H1 (cell line): ENCODE measurements at regions not wholly inside any gene's neighbourhood (a gene's known extent, or its start where the extent isn't known, plus 50 kb on each side); places are given as distances from the start of the nearest gene placed in this dataset.

Experiments
- CTCF ChIA-PET: fragments of 300-600 bp; sonication (Branson Sonifier 250); formaldehyde crosslinking; loops from one replicate; lab custom pipeline; 2021; ENCODE audit not compliant: partially characterized antibody; lab: Charles Lee
- POLR2A ChIA-PET: fragments of 300-600 bp; sonication (Branson Sonifier 250); formaldehyde crosslinking; loops from one replicate; lab custom pipeline; 2021; ENCODE audit warnings: inconsistent platforms; ENCODE audit not compliant: partially characterized antibody; lab: Charles Lee
- DNase-seq, 2 experiments: peaks; one replicate each; pipeline versions ENCODE4 v3.0.0 to v3.0.0-alpha.2; 2010 to 2022; ENCODE audit warnings: low spot score in 2 of 2, low read depth in 1 of 2, mixed read lengths in 1 of 2
- FAIRE-seq: peaks from 2 replicates; lab custom pipeline; 2011; peaks lifted over from hg19 to GRCh38; lab: Jason Lieb, UNC
- H2AFZ ChIP-seq: 2 replicates; pipeline ENCODE4 v1.8.1; 2012; ENCODE audit warnings: low read length, inconsistent platforms
- H2AK5ac ChIP-seq: 2 replicates; pipeline ENCODE4 v1.6.1; 2013; ENCODE audit warnings: low read depth, low read length
- H2BK120ac ChIP-seq: replicated peaks from 2 replicates; pipeline ENCODE3; 2013; ENCODE audit warnings: low read depth, low read length, inconsistent platforms
- H2BK12ac ChIP-seq: 2 replicates; pipeline ENCODE4 v1.6.1; 2013; ENCODE audit warnings: low read depth, low read length
- H2BK15ac ChIP-seq: 2 replicates; pipeline ENCODE4 v1.6.1; 2013; ENCODE audit warnings: low read length
- H2BK20ac ChIP-seq: 2 replicates; pipeline ENCODE4 v1.6.1; 2013; ENCODE audit warnings: low read length
- H2BK5ac ChIP-seq: 2 replicates; pipeline ENCODE4 v1.6.1; 2013; ENCODE audit warnings: low read depth, low read length
- H3K14ac ChIP-seq: 2 replicates; pipeline ENCODE4 v1.6.1; 2013; ENCODE audit warnings: inconsistent platforms; ENCODE audit not compliant: insufficient read length
- H3K18ac ChIP-seq: 2 replicates; pipeline ENCODE4 v1.6.1; 2013; ENCODE audit warnings: low read length; ENCODE audit errors: extremely low read depth
- H3K23ac ChIP-seq: 2 replicates; pipeline ENCODE4 v1.6.1; 2013; ENCODE audit warnings: inconsistent platforms; ENCODE audit not compliant: insufficient read length
- H3K23me2 ChIP-seq: 2 replicates; pipeline ENCODE4 v1.6.1; 2013; ENCODE audit warnings: low read depth, low read length
- H3K27ac ChIP-seq: 2 replicates; pipeline ENCODE4 v1.6.1; 2011; ENCODE audit warnings: low read depth, low read length, inconsistent platforms
- H3K27me3 ChIP-seq, 4 experiments: replicated peaks in 1 of 4; 1 replicate in 1 of 4; 2 replicates in 3 of 4; pipeline versions ENCODE4 v1.6.1 to v1.8.1; 2011 to 2013; ENCODE audit warnings: low read length in 3 of 4, mild to moderate bottlenecking in 3 of 4, inconsistent platforms in 2 of 4, mixed read lengths in 2 of 4, moderate library complexity in 1 of 4; ENCODE audit not compliant: control insufficient read depth in 3 of 4, insufficient read depth in 3 of 4; ENCODE audit errors: extremely low read depth in 1 of 4
- H3K36me3 ChIP-seq, 4 experiments: 2 replicates each; pipeline versions ENCODE4 v1.6.1 to v1.8.1; 2011 to 2013; ENCODE audit warnings: mild to moderate bottlenecking in 4 of 4, low read length in 3 of 4, moderate library complexity in 2 of 4, control low read depth in 1 of 4, inconsistent platforms in 1 of 4; ENCODE audit not compliant: insufficient read depth in 4 of 4, control insufficient read depth in 2 of 4
- H3K4ac ChIP-seq: replicated peaks from 2 replicates; pipeline ENCODE3; 2013; ENCODE audit warnings: low read length, low read depth, mixed read lengths, inconsistent platforms; ENCODE audit not compliant: insufficient read length
- H3K4me1 ChIP-seq, 4 experiments: replicated peaks in 1 of 4; 1 replicate in 1 of 4; 2 replicates in 3 of 4; pipeline versions ENCODE4 v1.6.1 to v1.8.1; 2011 to 2013; ENCODE audit warnings: low read length in 3 of 4, inconsistent platforms in 2 of 4, mixed read lengths in 1 of 4; ENCODE audit not compliant: insufficient read depth in 4 of 4, control insufficient read depth in 3 of 4
- H3K4me2 ChIP-seq, 2 experiments: 2 replicates each; pipeline versions ENCODE4 v1.6.1 to v1.8.1; 2011 to 2013; ENCODE audit warnings: low read depth in 2 of 2, low read length in 2 of 2, control low read depth in 1 of 2, inconsistent platforms in 1 of 2, mild to moderate bottlenecking in 1 of 2; ENCODE audit not compliant: insufficient read depth in 1 of 2
- H3K4me3 ChIP-seq, 4 experiments: fragments of 200-600, 300-600 bp in 1 of 4; sonication (generic), shearing (Covaris generic), sonication (Bioruptor Twin) in 1 of 4; 2 replicates each; pipeline versions ENCODE4 v1.5.1 to v1.8.1; 2011 to 2016; ENCODE audit warnings: low read length in 4 of 4, low read depth in 3 of 4, control low read depth in 2 of 4, inconsistent platforms in 2 of 4, mild to moderate bottlenecking in 2 of 4, mixed read lengths in 1 of 4, moderate library complexity in 1 of 4; ENCODE audit not compliant: insufficient read depth in 2 of 4; ENCODE audit errors: extremely low read depth in 1 of 4
- H3K56ac ChIP-seq: replicated peaks from 2 replicates; pipeline ENCODE3; 2013; ENCODE audit warnings: low read depth, mild to moderate bottlenecking, mixed read lengths, low read length, inconsistent platforms; ENCODE audit not compliant: insufficient read length
- H3K79me1 ChIP-seq: 2 replicates; pipeline ENCODE4 v1.6.1; 2013; ENCODE audit warnings: low read depth, low read length, control low read depth
- H3K79me2 ChIP-seq, 2 experiments: 2 replicates each; pipeline versions ENCODE4 v1.6.1 to v1.8.1; 2012 to 2013; ENCODE audit warnings: low read length in 2 of 2, mild to moderate bottlenecking in 2 of 2, inconsistent platforms in 1 of 2; ENCODE audit not compliant: insufficient read depth in 2 of 2, control insufficient read depth in 1 of 2
- H3K9ac ChIP-seq, 4 experiments: replicated peaks in 1 of 4; 1 replicate in 1 of 4; 2 replicates in 3 of 4; pipeline versions ENCODE4 v1.6.1 to v1.8.1; 2011 to 2013; ENCODE audit warnings: low read depth in 3 of 4, low read length in 3 of 4, control low read depth in 2 of 4, mild to moderate bottlenecking in 2 of 4, moderate library complexity in 2 of 4, inconsistent platforms in 1 of 4; ENCODE audit errors: extremely low read depth in 1 of 4
- H3K9me3 ChIP-seq, 2 experiments: 2 replicates each; pipeline versions ENCODE4 v1.6.1 to v1.8.1; 2012 to 2013; ENCODE audit warnings: mild to moderate bottlenecking in 2 of 2, moderate library complexity in 2 of 2, control low read depth in 1 of 2, inconsistent platforms in 1 of 2, low read depth in 1 of 2, low read length in 1 of 2, mixed read lengths in 1 of 2; ENCODE audit not compliant: insufficient read depth in 2 of 2
- H4K20me1 ChIP-seq, 2 experiments: replicated peaks in 1 of 2; 2 replicates each; pipeline versions ENCODE3 to v1.8.1; 2011 to 2013; ENCODE audit warnings: inconsistent platforms in 2 of 2, low read length in 2 of 2, mild to moderate bottlenecking in 1 of 2; ENCODE audit not compliant: insufficient read depth in 2 of 2, control insufficient read depth in 1 of 2
- H4K5ac ChIP-seq: 2 replicates; pipeline ENCODE4 v1.6.1; 2013; ENCODE audit warnings: low read length, low read depth, mixed read lengths, inconsistent platforms; ENCODE audit not compliant: insufficient read length
- H4K8ac ChIP-seq: 2 replicates; pipeline ENCODE4 v1.8.0; 2013; ENCODE audit warnings: mild to moderate bottlenecking, moderate library complexity, low read length, inconsistent platforms; ENCODE audit not compliant: insufficient read depth; ENCODE audit errors: extremely low read depth
- H4K91ac ChIP-seq: replicated peaks from 2 replicates; pipeline ENCODE3; 2013; ENCODE audit warnings: low read length, mixed read lengths, inconsistent platforms; ENCODE audit not compliant: insufficient read length
- KDM4A ChIP-seq: IDR thresholded peaks from one replicate; pipeline ENCODE4 v1.7.1; 2012; ENCODE audit warnings: low read depth, mild to moderate bottlenecking, moderate library complexity, low read length, inconsistent platforms; ENCODE audit not compliant: severe bottlenecking
- RBBP5 ChIP-seq: IDR thresholded peaks from 2 replicates; pipeline ENCODE4 v1.7.1; 2012; ENCODE audit warnings: low read depth, mild to moderate bottlenecking, inconsistent platforms, low read length, moderate library complexity, borderline replicate concordance
- ZNF274 ChIP-seq: IDR thresholded peaks from 2 replicates; pipeline ENCODE4 v1.7.0; 2012; ENCODE audit warnings: low read length, borderline replicate concordance; ENCODE audit errors: extremely low read depth
- WGBS, 2 experiments: shearing (Covaris generic) in 1 of 2; methylation state at CpG; one replicate each; pipeline versions ENCODE4 v1.1.6 to v1.1.7; 2013 to 2015; ENCODE audit warnings: low lambda C conversion rate in 2 of 2, mixed read lengths in 2 of 2, inconsistent platforms in 1 of 2, low coverage in 1 of 2, missing lambda C conversion rate in 1 of 2; ENCODE audit not compliant: insufficient replicate concordance in 2 of 2, insufficient coverage in 1 of 2, insufficient read length in 1 of 2; ENCODE audit errors: extremely low coverage in 1 of 2, missing lambda C conversion rate in 1 of 2; 5-methylcytosine and 5-hydroxymethylcytosine counted together

DNA sequence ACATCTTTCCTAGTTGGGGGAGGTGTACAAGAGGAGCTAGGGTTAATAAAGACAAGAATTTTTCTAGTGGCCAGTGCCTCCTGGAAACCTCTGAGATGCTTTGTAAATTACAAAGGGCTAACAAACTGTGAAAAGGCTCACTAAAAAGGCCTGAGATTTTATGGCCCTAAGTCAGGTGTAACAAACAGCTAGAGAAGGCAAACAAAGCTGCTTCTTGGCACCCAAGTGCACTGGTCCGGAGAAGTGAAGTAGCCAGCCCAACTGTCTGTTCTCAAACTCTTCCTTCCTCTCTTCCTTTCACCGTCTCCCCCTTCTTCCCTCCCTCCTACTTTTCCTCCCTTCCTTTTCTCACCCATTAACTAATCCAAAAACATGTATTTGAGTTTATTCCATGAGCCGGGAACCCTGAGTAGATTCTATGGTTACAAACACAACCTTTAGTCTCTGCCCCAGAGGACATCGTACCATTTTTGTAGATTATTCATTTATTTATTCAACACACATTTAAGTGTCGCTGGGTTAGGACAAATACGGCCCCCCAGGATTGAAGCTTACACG, 143.4 kb upstream of the PCGF5 start:
- Histone ChIP-seq H4K8ac (no peak overlapping the region), H2AFZ (no peak overlapping the region)

More for the DNA sequence above, 143.4 kb upstream of the PCGF5 start:
- no peak overlapping the region for H2AK5ac ChIP-seq
- H3K14ac ChIP-seq = no peak overlapping the region
- POLR2A ChIA-PET = interaction anchor here (0.6 kb wide), 1 partner anchor 70 kb away, joined by 3 read pairs; no protein-coding TSS in a partner anchor
- no peak overlapping the region for H3K4me2 ChIP-seq
- H4K91ac ChIP-seq = no peak overlapping the region
- FAIRE-seq = no peak
- no peak for DNase-seq
- H2BK20ac ChIP-seq = no peak overlapping the region
- H4K20me1 ChIP-seq = no peaks in the 10 kb centered on the region
- H2BK5ac ChIP-seq = no peak overlapping the region
- no peak overlapping the region for H4K5ac ChIP-seq
- no peak overlapping the region for H3K27ac ChIP-seq
- no peak overlapping the region for H3K23ac ChIP-seq
- CTCF ChIA-PET = interaction anchor here (1.2 to 2.8 kb wide), 3 partner anchors 11 to 64 kb away, joined by 3 to 11 read pairs (median 4); no protein-coding TSS in a partner anchor
- TF ChIP-seq KDM4A = no peak
- TF ChIP-seq RBBP5 = no peak
- TF ChIP-seq ZNF274 = no peak
- H2BK120ac ChIP-seq = no peak overlapping the region
- no peak overlapping the region for H3K4ac ChIP-seq
- H3K79me1 ChIP-seq = no peaks in the 10 kb centered on the region
- H3K4me3 ChIP-seq = no peak overlapping the region
- WGBS, 2 experiments = 86 to 93% methylated on average over 1 to 7 of the region's 7 CpGs
- H3K23me2 ChIP-seq = no peaks in the 10 kb centered on the region; the same call in 1 of the 2 replicates
- H3K27me3 ChIP-seq = no peaks in the 10 kb centered on the region
- H3K18ac ChIP-seq = no peak overlapping the region
- no peaks in the 10 kb centered on the region for H3K79me2 ChIP-seq
- H3K56ac ChIP-seq = no peak overlapping the region
- no peaks in the 10 kb centered on the region for H3K9me3 ChIP-seq
- no peak overlapping the region for H2BK15ac ChIP-seq
- H3K9ac ChIP-seq = no peak overlapping the region
- no peak overlapping the region for H2BK12ac ChIP-seq
- no peaks in the 10 kb centered on the region for H3K36me3 ChIP-seq
- no peaks in the 10 kb centered on the region for H3K4me1 ChIP-seq
